Small intestine (tissue), 7 donors: ENCODE measurements at regions not wholly inside any gene's neighbourhood (a gene's known extent, or its start where the extent isn't known, plus 50 kb on each side); places are given as distances from the start of the nearest gene placed in this dataset.

Source experiments
- DNase-seq, 2 donors: peaks; one replicate each; pipeline versions ENCODE4 v3.0.0 to v3.0.0-alpha.2; 2013
- FAIRE-seq: peaks from 2 replicates; lab custom pipeline; 2012; peaks lifted over from hg19 to GRCh38; lab: Jason Lieb, UNC
- H3K27ac ChIP-seq, 3 donors: one replicate each; pipeline ENCODE4 v1.5.1; 2013; ENCODE audit warnings: low read length in 2 of 3, mild to moderate bottlenecking in 2 of 3, control low read depth in 1 of 3, inconsistent platforms in 1 of 3, low read depth in 1 of 3, moderate library complexity in 1 of 3
- H3K27me3 ChIP-seq, 3 donors: one replicate each; pipeline ENCODE4 v1.6.1; 2013; ENCODE audit warnings: low read length in 3 of 3, inconsistent platforms in 1 of 3; ENCODE audit not compliant: control insufficient read depth in 3 of 3, insufficient read depth in 3 of 3
- H3K36me3 ChIP-seq, 3 donors: one replicate each; pipeline ENCODE4 v1.6.1; 2013; ENCODE audit warnings: low read length in 3 of 3, inconsistent platforms in 1 of 3, low read depth in 1 of 3, mild to moderate bottlenecking in 1 of 3, moderate library complexity in 1 of 3; ENCODE audit not compliant: control insufficient read depth in 3 of 3, insufficient read depth in 2 of 3
- H3K4me1 ChIP-seq, 3 donors: one replicate each; pipeline ENCODE4 v1.6.1; 2013; ENCODE audit warnings: low read length in 2 of 3, inconsistent platforms in 1 of 3, low read depth in 1 of 3, mild to moderate bottlenecking in 1 of 3, moderate library complexity in 1 of 3; ENCODE audit not compliant: control insufficient read depth in 3 of 3, insufficient read depth in 2 of 3
- H3K4me3 ChIP-seq, 3 donors: one replicate each; pipeline ENCODE4 v1.5.1; 2013; ENCODE audit warnings: low read length in 3 of 3, control low read depth in 1 of 3, inconsistent platforms in 1 of 3, low read depth in 1 of 3, mild to moderate bottlenecking in 1 of 3, moderate library complexity in 1 of 3
- H3K9me3 ChIP-seq, 2 donors: one replicate each; pipeline ENCODE4 v1.6.1; 2013; ENCODE audit warnings: low read depth in 1 of 2, low read length in 1 of 2; ENCODE audit not compliant: control insufficient read depth in 2 of 2, insufficient read depth in 1 of 2
- WGBS, 3 donors: extraction: QIAGEN DNeasy Blood & Tissue Kit; methylation state at CpG; one replicate each; pipeline ENCODE4 v1.1.7; 2013; 5-methylcytosine and 5-hydroxymethylcytosine counted together
- donor health status: healthy with polysubstance abuse.
- donor health status: control.
- donor health status: control.
- donor health status: Bipolar disorder and iron deficiency.
- donor health status: healthy.

- Histone ChIP-seq H3K36me3 (no peaks in the 10 kb centered on the region), H3K27me3 (no peaks in the 10 kb centered on the region), H3K9me3 (no peaks in the 10 kb centered on the region), H3K27ac (no peak overlapping the region), H3K4me3 (no peak overlapping the region), H3K4me1 (no peaks in the 10 kb centered on the region)
- DNase-seq = no peak
- WGBS, 3 donors = 68 to 83% (median 78%) methylated on average over 10 of the region's 10 CpGs
- no peak for FAIRE-seq
These were observed 70.3 kb upstream of the DOCK10 start for GRCh38 chr2:225112362-225113126.

GRCh38 chr2:225108805-225109204 lies 66.5 kb upstream of the DOCK10 start:
- H3K27ac ChIP-seq = no peak overlapping the region
- no peaks in the 10 kb centered on the region for H3K9me3 ChIP-seq
- no peaks in the 10 kb centered on the region for H3K36me3 ChIP-seq
- DNase-seq (no peak), FAIRE-seq (no peak)
- H3K4me3 ChIP-seq = no peak overlapping the region
- H3K4me1 ChIP-seq = no peaks in the 10 kb centered on the region
- H3K27me3 ChIP-seq = no peaks in the 10 kb centered on the region

- DNase-seq (no peak), FAIRE-seq (no peak)
- WGBS, 3 donors = 61 to 88% (median 71%) methylated on average over 3 of the region's 3 CpGs
- Histone ChIP-seq H3K4me3 (no peak overlapping the region), H3K36me3 (no peaks in the 10 kb centered on the region), H3K27ac (no peak overlapping the region), H3K4me1 (no peaks in the 10 kb centered on the region), H3K27me3 (no peaks in the 10 kb centered on the region), H3K9me3 (no peaks in the 10 kb centered on the region)
These were observed 62.7 kb upstream of the DOCK10 start for GRCh38 chr2:225104971-225105370.

- H3K9me3 ChIP-seq = no peaks in the 10 kb centered on the region
- no peaks in the 10 kb centered on the region for H3K27me3 ChIP-seq
- no peak overlapping the region for H3K4me3 ChIP-seq
- no peaks in the 10 kb centered on the region for H3K36me3 ChIP-seq
- DNase-seq = no peak
- H3K27ac ChIP-seq = no peak overlapping the region
- H3K4me1 ChIP-seq = no peaks in the 10 kb centered on the region
- FAIRE-seq = no peak
- 67 to 89% (median 73%) methylated on average over 1 of the region's 1 CpG for WGBS, 3 donors
These were observed 62.1 kb upstream of the DOCK10 start for GRCh38 chr2:225104321-225104720.

GRCh38 chr2:225103737-225104141 lies 61.5 kb upstream of the DOCK10 start:
- Histone ChIP-seq H3K27me3 (no peaks in the 10 kb centered on the region), H3K4me1 (no peaks in the 10 kb centered on the region), H3K27ac (no peak overlapping the region), H3K36me3 (no peaks in the 10 kb centered on the region), H3K9me3 (no peaks in the 10 kb centered on the region), H3K4me3 (no peak overlapping the region)
- DNase-seq = no peak
- FAIRE-seq = no peak
- 77 to 84% (median 81%) methylated on average over 2 of the region's 2 CpGs for WGBS, 3 donors

GRCh38 chr2:225100856-225101294 lies 58.6 kb upstream of the DOCK10 start:
- Histone ChIP-seq H3K4me1 (no peaks in the 10 kb centered on the region), H3K27ac (no peak overlapping the region), H3K36me3 (no peaks in the 10 kb centered on the region), H3K9me3 (no peaks in the 10 kb centered on the region), H3K27me3 (no peaks in the 10 kb centered on the region), H3K4me3 (no peak overlapping the region)
- DNase-seq (no peak), FAIRE-seq (no peak)
- 44 to 78% (median 46%) methylated on average over 1 of the region's 1 CpG for WGBS, 3 donors

- DNase-seq (no peak), FAIRE-seq (no peak)
- H3K27ac ChIP-seq = no peak overlapping the region
- no peak overlapping the region for H3K4me3 ChIP-seq
- H3K27me3 ChIP-seq = no peaks in the 10 kb centered on the region
- H3K9me3 ChIP-seq = no peaks in the 10 kb centered on the region
- H3K4me1 ChIP-seq = no peaks in the 10 kb centered on the region
- H3K36me3 ChIP-seq = no peaks in the 10 kb centered on the region
- WGBS, 3 donors = 71 to 95% (median 82%) methylated on average over 1 of the region's 1 CpG
These were observed 58.0 kb upstream of the DOCK10 start for GRCh38 chr2:225100269-225100668.

GRCh38 chr2:225097035-225097434 lies 54.8 kb upstream of the DOCK10 start:
- Histone ChIP-seq H3K9me3 (no peaks in the 10 kb centered on the region), H3K27me3 (no peaks in the 10 kb centered on the region), H3K4me3 (no peak overlapping the region), H3K36me3 (no peaks in the 10 kb centered on the region), H3K4me1 (no peaks in the 10 kb centered on the region), H3K27ac (no peak overlapping the region)
- WGBS, 3 donors = 53 to 67% (median 64%) methylated on average over 1 of the region's 1 CpG
- FAIRE-seq (no peak), DNase-seq (no peak)
